ENCODE measurements at regions not wholly inside any gene's neighbourhood (a gene's known extent, or its start where the extent isn't known, plus 50 kb on each side); places are given as distances from the start of the nearest gene placed in this dataset.
"Not testable (repeated sequence)": the region's sequence is repeated elsewhere in the genome, so short reads cannot be mapped to it uniquely, and the experiment has no call there.

DNA sequence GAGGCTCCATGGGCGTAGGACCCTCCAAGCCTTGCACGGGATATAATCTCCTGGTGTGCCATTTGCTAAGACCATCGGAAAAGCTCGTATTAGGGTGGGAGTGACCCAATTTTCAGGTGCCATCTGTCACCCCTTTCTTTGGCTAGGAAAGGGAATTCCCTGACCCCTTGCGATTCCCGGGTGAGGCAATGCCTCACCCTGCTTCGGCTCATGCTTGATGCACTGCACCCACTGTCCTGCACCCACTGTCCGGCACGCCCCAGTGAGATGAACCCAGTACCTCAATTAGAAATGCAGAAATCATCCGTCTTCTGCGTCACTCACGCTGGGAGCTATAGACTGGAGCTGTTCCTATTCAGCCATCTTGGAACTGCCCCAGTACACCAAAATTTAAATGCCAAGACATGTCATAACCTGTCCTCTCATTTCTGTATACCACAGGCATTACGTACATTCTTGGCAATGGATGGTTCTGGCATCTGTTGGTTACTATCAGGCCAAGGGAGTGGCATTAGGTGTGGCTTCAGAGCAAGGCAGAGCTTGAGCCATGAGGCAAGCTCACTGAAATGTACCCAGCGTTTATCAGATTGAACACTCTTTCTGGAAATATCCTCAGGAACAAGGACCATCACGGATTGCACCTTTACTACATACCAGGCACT, 95.4 kb upstream of the GALNT18 start:
- TF ChIP-seq POLR2AphosphoS5 (IDR thresholded peaks at IDR 0.05) (no peak), POLR2A (IDR thresholded peaks at IDR 0.05) (no peak)
- TF ChIP-seq, protein P1, sequence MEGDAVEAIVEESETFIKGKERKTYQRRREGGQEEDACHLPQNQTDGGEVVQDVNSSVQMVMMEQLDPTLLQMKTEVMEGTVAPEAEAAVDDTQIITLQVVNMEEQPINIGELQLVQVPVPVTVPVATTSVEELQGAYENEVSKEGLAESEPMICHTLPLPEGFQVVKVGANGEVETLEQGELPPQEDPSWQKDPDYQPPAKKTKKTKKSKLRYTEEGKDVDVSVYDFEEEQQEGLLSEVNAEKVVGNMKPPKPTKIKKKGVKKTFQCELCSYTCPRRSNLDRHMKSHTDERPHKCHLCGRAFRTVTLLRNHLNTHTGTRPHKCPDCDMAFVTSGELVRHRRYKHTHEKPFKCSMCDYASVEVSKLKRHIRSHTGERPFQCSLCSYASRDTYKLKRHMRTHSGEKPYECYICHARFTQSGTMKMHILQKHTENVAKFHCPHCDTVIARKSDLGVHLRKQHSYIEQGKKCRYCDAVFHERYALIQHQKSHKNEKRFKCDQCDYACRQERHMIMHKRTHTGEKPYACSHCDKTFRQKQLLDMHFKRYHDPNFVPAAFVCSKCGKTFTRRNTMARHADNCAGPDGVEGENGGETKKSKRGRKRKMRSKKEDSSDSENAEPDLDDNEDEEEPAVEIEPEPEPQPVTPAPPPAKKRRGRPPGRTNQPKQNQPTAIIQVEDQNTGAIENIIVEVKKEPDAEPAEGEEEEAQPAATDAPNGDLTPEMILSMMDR (IDR thresholded peaks at IDR 0.05 in 8 of 11, conservative IDR thresholded peaks at IDR 0.05 in 3 of 11), result no peak

GRCh38 chr11:11715075-11715474, 93.3 kb upstream of the GALNT18 start:
- H3K4me1 ChIP-seq; H3K27ac ChIP-seq; intact Hi-C loops (cut with DNase I; ENCODE audit: low total_unique reads); H3K36me3 ChIP-seq; DNase-seq; H3K4me3 ChIP-seq: not testable (repeated sequence)
- Histone ChIP-seq H3K27me3 (replicated peaks in 1 of 7) (peaks cover 0 to 25% (median 0%) of the 10 kb centered on the region in 7 donors), H3K9me3 (peaks cover 0 to 28% (median 25%) of the 10 kb centered on the region in 8 donors)
- WGBS, 5 donors, result 47 to 74% (median 65%) methylated on average over 1 of the region's 1 CpG

More for the DNA sequence above, 95.4 kb upstream of the GALNT18 start:
- DNase-seq, result no peak
- 93 to 95% (median 94%) methylated on average over 15 of the region's 15 CpGs for WGBS, 5 donors
- H3K36me3 ChIP-seq, result no peaks in the 10 kb centered on the region
- H3K9me3 ChIP-seq, result peaks cover 0 to 47% (median 38%) of the 10 kb centered on the region in 8 donors
- intact Hi-C loops (cut with DNase I; ENCODE audit: low total_unique reads), result no loop called here
- peaks cover 0 to 24% (median 0%) of the 10 kb centered on the region in 7 donors for H3K27me3 ChIP-seq (replicated peaks in 1 of 7)
- no peak overlapping the region for H3K27ac ChIP-seq
- H3K4me3 ChIP-seq, result no peak overlapping the region
- H3K4me1 ChIP-seq, result no peaks in the 10 kb centered on the region

DNA sequence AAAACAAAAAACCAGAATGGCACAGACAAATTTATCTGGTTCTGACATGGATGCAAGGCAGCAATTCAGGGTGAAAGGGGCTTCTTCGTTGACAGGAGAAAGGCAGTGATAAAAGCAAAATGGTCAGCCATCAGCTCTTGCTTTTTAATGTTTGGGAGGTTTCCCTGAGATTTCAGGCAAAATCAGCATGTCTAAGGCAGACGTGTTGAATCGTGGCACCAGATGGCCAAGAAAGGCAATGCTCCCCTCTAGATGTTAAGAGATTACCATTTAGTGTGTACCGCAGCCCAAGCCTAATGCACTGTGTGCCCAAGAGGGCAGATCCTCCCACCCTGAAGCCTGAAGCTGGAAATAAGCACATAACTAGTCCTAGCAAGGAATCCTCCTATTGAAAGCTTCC, 88.8 kb upstream of the GALNT18 start:
- intact Hi-C loops (cut with DNase I; ENCODE audit: low total_unique reads), result no loop called here
- WGBS, 5 donors, result 84 to 95% (median 87%) methylated on average over 4 of the region's 4 CpGs
- Histone ChIP-seq H3K36me3 (no peaks in the 10 kb centered on the region), H3K4me1 (peaks cover 0 to 8% (median 0%) of the 10 kb centered on the region in 6 donors), H3K9me3 (peaks cover 0 to 7% (median 5%) of the 10 kb centered on the region in 8 donors), H3K4me3 (no peak overlapping the region), H3K27ac (no peak overlapping the region), H3K27me3 (replicated peaks in 1 of 7) (peaks cover 0 to 27% (median 0%) of the 10 kb centered on the region in 7 donors)
- DNase-seq, result no peak
- TF ChIP-seq POLR2AphosphoS5 (IDR thresholded peaks at IDR 0.05), result no peak
- TF ChIP-seq, protein P1 (IDR thresholded peaks at IDR 0.05 in 8 of 11, conservative IDR thresholded peaks at IDR 0.05 in 3 of 11), result no peak
- no peak for TF ChIP-seq POLR2A (IDR thresholded peaks at IDR 0.05)

- intact Hi-C loops (cut with DNase I; ENCODE audit: low total_unique reads), result no loop called here
- H3K27me3 ChIP-seq (replicated peaks in 1 of 7), result peaks cover 0 to 30% (median 0%) of the 10 kb centered on the region in 7 donors
- H3K36me3 ChIP-seq, result no peaks in the 10 kb centered on the region
- no peaks in the 10 kb centered on the region for H3K9me3 ChIP-seq
- DNase-seq, result no peak
- 83 to 92% (median 84%) methylated on average over 7 of the region's 7 CpGs for WGBS, 5 donors
- no peak for TF ChIP-seq POLR2A (IDR thresholded peaks at IDR 0.05)
- TF ChIP-seq POLR2AphosphoS5 (IDR thresholded peaks at IDR 0.05), result no peak
- TF ChIP-seq, protein P1 (IDR thresholded peaks at IDR 0.05 in 8 of 11, conservative IDR thresholded peaks at IDR 0.05 in 3 of 11), result no peak
- H3K27ac ChIP-seq, result no peak overlapping the region
- H3K4me3 ChIP-seq, result no peak overlapping the region
- H3K4me1 ChIP-seq, result peaks cover 0 to 8% (median 0%) of the 10 kb centered on the region in 6 donors
These were observed 87.8 kb upstream of the GALNT18 start for GRCh38 chr11:11709447-11710239.
